ACC112 (cell line): ENCODE measurements at regions not wholly inside any gene's neighbourhood (a gene's known extent, or its start where the extent isn't known, plus 50 kb on each side); places are given as distances from the start of the nearest gene placed in this dataset.

Experiments
- H2AFZ ChIP-seq: fragments of 200-600 bp; sonication (generic); one replicate; pipeline ENCODE4 v1.6.0; 2017; ENCODE audit warnings: antibody characterized with exemption, low read length; ENCODE audit not compliant: unreplicated experiment
- H3K27ac ChIP-seq: fragments of 200-600 bp; sonication (generic); 2 replicates; pipeline ENCODE4 v1.5.1; 2014; ENCODE audit warnings: low read depth, mild to moderate bottlenecking, antibody characterized with exemption, low read length, moderate library complexity
- H3K27me3 ChIP-seq: fragments of 200-600 bp; sonication (generic); 2 replicates; pipeline ENCODE4 v1.6.1; 2014; ENCODE audit warnings: mild to moderate bottlenecking, antibody characterized with exemption, low read length, moderate library complexity, mixed read lengths; ENCODE audit not compliant: insufficient read depth
- H3K36me3 ChIP-seq: fragments of 200-600 bp; sonication (generic); 2 replicates; pipeline ENCODE4 v1.6.1; 2016; ENCODE audit warnings: mild to moderate bottlenecking, antibody characterized with exemption, low read length, moderate library complexity, mixed read lengths; ENCODE audit not compliant: insufficient read depth
- H3K4me1 ChIP-seq: fragments of 200-600 bp; sonication (generic); one replicate; pipeline ENCODE4 v1.6.1; 2016; ENCODE audit warnings: low read length, mixed read lengths; ENCODE audit not compliant: insufficient read depth, unreplicated experiment, control insufficient read depth
- H3K4me3 ChIP-seq: fragments of 200-600 bp; sonication (generic); 2 replicates; pipeline ENCODE4 v1.5.1; 2014; ENCODE audit warnings: mild to moderate bottlenecking, low read depth, low read length
- H3K79me2 ChIP-seq: fragments of 200-600 bp; sonication (generic); one replicate; pipeline ENCODE4 v1.6.0; 2016; ENCODE audit warnings: low read length; ENCODE audit not compliant: control insufficient read depth, unreplicated experiment, insufficient read depth

DNA sequence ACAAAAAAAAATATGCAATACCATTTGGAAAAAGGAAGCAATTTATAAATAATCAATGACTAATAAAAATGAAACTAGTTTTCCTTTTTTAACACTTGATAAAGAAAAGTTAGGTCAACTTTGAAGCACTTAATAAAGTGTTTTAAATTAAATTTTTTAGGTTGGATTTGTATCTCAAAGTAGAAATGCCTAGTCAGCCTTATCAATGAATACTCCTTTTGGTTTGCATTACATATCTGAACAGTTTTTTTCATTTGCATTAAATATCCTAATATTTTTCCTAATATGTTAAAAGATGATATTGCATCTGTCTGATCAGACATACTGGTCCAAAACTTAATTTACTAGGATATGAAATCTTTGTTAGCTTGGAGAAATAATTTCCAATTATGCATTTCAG, 155.8 kb upstream of the ZFP42 start:
- Histone ChIP-seq H3K4me3 (no peak overlapping the region), H3K36me3 (no peaks in the 10 kb centered on the region), H3K27me3 (no peaks in the 10 kb centered on the region), H3K27ac (no peak overlapping the region), H3K79me2 (no peaks in the 10 kb centered on the region), H2AFZ (no peak overlapping the region), H3K4me1 (no peaks in the 10 kb centered on the region)

DNA sequence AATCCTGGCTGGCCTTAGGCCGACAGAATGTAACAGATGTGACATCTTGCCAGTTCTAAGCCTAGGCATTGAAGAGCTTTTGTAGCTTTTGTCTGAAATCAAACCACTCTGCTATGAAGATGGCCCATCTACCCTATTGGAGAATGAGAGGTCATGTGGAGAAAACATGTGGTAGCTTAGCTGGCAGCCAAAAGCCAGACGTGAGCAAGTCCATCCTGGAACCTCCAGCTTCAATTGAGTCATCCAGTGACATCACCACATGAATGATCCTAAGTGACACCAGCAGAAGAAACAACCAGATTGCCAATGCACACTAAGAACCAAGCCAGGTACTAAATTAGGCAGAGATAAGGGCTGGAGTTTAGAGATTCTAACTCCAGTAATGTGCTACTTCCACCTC, 154.8 kb upstream of the ZFP42 start:
- Histone ChIP-seq H3K4me1 (no peaks in the 10 kb centered on the region), H3K36me3 (no peaks in the 10 kb centered on the region), H3K27ac (no peak overlapping the region), H3K79me2 (no peaks in the 10 kb centered on the region), H3K4me3 (no peak overlapping the region), H2AFZ (no peak overlapping the region), H3K27me3 (no peaks in the 10 kb centered on the region)

DNA sequence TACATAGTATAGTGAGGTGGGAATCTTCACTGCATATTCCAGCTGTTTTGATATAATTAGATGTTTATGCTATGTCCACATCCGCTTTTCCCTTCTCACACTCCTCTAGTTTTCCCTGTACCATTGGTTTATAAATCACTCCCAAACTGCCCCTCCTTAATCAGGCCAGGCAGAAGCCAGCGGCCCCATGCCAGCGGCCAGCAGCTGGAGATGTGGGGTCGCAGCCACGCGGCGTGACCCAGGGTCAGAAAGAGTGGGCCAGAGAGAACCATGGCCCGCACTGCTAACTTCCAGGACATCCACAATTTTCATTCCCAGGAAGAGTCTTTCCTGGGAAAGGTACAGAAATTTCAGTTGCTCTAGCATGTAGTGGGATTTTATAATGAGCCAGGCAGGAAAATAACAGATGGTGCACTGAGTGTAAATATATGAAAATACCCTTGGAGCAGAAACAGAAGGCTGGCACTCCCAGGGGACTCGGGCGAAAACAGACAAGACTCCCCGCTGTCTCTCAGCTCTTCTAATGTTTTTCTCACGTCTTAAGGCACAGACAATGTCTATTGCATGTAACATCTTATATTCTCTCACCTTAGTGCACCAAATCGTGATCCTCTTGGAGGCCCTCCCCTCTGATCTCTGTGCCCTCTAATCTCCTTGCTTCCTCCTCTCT, 145.9 kb upstream of the ZFP42 start:
- H3K27ac ChIP-seq, result no peak overlapping the region
- no peaks in the 10 kb centered on the region for H3K27me3 ChIP-seq
- no peaks in the 10 kb centered on the region for H3K79me2 ChIP-seq
- H2AFZ ChIP-seq, result no peak overlapping the region
- H3K4me3 ChIP-seq, result no peak overlapping the region
- H3K36me3 ChIP-seq, result no peaks in the 10 kb centered on the region
- no peaks in the 10 kb centered on the region for H3K4me1 ChIP-seq

DNA sequence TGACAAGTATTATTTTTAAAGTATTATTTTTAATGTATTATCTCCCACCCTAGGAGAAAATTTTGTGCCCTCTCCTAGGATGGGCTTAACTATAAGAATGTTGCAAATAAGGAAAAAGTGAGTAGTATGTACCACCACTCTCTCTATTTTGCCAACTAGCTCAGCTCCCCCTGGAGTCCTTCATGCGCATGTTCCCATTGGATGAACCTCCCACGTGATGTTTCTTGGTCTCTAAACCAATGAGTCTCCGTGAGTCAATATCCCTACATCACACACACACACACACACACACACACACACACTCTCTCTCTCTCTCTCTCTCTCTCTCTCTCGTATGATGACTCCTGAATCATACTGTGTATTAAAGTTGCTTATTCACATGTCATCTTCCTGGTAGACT, 129.7 kb upstream of the ZFP42 start:
- H2AFZ ChIP-seq, result no peak overlapping the region
- H3K27ac ChIP-seq, result no peak overlapping the region
- no peaks in the 10 kb centered on the region for H3K4me1 ChIP-seq
- no peak overlapping the region for H3K4me3 ChIP-seq
- no peaks in the 10 kb centered on the region for H3K27me3 ChIP-seq
- no peaks in the 10 kb centered on the region for H3K79me2 ChIP-seq
- H3K36me3 ChIP-seq, result no peaks in the 10 kb centered on the region

DNA sequence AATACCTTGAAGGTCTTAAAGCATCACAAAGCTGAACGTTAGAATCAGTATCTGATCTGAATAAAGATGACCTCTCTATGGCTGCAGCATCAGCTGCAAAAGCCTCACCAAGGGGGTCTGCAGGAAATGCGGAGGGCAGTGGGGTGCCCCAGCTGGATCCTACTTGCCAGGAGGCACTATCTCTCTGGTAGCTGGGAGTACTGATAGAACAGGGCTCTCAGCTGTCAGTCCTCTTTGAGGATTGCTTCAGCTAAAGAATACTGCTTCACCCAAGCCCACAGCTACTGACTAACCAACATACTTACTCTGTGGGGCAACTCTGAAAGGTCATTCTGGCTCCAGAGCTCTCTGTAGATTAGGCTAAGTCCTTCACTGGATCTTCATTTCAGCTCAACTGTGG, 112.5 kb upstream of the ZFP42 start:
- Histone ChIP-seq H2AFZ (no peak overlapping the region), H3K79me2 (no peaks in the 10 kb centered on the region), H3K4me3 (no peak overlapping the region), H3K4me1 (no peaks in the 10 kb centered on the region), H3K27me3 (no peaks in the 10 kb centered on the region), H3K27ac (no peak overlapping the region), H3K36me3 (no peaks in the 10 kb centered on the region)

DNA sequence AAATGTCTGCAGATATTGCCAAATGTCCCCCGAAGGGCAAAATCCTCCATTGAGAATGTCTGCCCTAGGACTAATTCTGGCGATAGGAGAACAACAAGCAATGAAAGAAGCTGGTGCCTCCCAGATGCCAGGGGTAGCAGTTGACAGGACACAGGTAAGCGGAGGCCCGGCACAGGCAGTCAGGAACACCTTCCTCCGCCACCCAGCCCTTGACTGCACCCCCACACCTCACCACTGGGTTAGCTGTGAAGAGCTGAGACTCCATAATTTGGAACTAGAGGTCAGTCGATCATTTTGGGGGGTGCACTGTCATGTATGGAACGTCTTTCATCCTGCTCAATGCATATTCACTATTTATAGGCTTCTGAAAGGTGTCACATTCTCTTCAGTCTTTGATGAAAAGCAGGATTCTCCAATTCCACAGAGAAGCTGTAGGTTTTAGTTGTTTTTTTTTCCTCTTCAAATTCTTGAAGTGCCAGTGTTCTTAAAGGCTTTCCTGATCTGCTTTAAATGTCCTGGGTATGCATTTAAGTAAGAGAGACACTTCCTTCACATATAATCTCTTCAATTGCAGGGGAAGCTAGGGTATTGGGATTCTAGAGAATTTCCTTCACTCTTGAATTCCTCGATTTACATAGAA, 111.6 kb upstream of the ZFP42 start:
- no peak overlapping the region for H2AFZ ChIP-seq
- H3K79me2 ChIP-seq, result no peaks in the 10 kb centered on the region

DNA sequence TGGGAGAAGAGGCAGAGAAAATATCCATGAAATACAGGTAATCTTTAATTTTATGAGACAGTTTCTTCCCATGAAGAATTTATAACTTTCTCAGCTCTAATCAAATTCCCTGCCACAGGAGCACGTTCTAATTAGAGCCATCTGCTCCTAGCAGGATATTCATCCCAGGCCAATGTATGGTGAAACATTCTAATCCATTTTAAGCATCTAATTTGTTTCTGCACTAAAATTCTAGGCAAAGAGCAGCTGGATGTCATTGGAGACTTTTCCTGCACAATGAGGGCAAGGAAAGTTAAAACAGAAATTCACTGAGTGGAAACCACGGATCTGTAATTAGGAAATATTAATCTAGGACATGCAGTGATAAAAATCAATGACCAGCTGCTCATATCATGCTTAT, 107.7 kb upstream of the ZFP42 start:
- H3K4me3 ChIP-seq, result no peak overlapping the region
- no peaks in the 10 kb centered on the region for H3K4me1 ChIP-seq
- H3K36me3 ChIP-seq, result no peaks in the 10 kb centered on the region
- no peak overlapping the region for H2AFZ ChIP-seq
- no peaks in the 10 kb centered on the region for H3K79me2 ChIP-seq
- no peak overlapping the region for H3K27ac ChIP-seq
- H3K27me3 ChIP-seq, result no peaks in the 10 kb centered on the region

More for the DNA sequence above, 111.6 kb upstream of the ZFP42 start:
- H3K4me3 ChIP-seq, result no peak overlapping the region
- H3K27ac ChIP-seq, result no peak overlapping the region
- H3K27me3 ChIP-seq, result no peaks in the 10 kb centered on the region
- no peaks in the 10 kb centered on the region for H3K36me3 ChIP-seq
- no peaks in the 10 kb centered on the region for H3K4me1 ChIP-seq

DNA sequence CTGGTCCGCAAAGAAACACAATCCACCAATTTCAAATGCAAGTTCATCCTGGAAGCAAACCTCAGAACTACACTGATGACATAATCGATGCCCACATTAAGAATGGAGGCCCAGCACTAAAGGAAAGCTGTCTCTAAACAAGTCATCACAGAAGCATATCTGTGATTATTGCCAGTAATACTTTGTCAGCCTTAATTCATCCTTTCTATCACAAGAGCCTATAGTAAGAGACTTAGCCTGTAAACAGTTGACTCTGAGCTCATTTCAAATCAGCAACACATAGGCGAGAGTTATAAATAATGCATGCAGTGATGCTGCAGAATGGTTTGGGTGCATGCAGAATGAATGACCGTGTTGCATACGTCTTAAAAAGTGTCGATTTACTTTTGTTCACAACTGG, 105.9 kb upstream of the ZFP42 start:
- H3K27ac ChIP-seq, result no peak overlapping the region
- no peaks in the 10 kb centered on the region for H3K36me3 ChIP-seq
- no peak overlapping the region for H2AFZ ChIP-seq
- H3K27me3 ChIP-seq, result no peaks in the 10 kb centered on the region
- H3K4me1 ChIP-seq, result no peaks in the 10 kb centered on the region
- H3K79me2 ChIP-seq, result no peaks in the 10 kb centered on the region
- H3K4me3 ChIP-seq, result no peak overlapping the region

DNA sequence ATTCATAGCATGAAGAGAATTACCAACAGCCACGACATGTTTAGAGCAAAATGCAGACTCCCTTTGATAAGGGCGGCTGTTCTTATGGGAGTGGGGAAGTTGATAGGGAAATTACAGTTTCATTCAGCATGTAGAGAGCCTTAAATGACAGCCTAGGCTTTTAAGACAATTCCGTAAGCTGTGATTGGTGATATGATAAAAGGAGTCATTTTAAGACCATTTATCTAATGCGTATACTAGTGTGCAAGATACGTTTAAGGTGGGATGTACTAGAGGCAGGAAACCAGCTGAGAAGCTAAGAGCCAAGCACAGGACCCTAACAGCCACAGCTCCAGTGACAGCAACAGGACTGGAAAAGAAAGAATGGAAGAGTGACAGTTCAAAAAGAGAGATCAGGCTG, 102.2 kb upstream of the ZFP42 start:
- Histone ChIP-seq H3K4me1 (no peaks in the 10 kb centered on the region), H3K36me3 (no peaks in the 10 kb centered on the region), H2AFZ (no peak overlapping the region), H3K27ac (no peak overlapping the region), H3K79me2 (no peaks in the 10 kb centered on the region), H3K4me3 (no peak overlapping the region), H3K27me3 (no peaks in the 10 kb centered on the region)

DNA sequence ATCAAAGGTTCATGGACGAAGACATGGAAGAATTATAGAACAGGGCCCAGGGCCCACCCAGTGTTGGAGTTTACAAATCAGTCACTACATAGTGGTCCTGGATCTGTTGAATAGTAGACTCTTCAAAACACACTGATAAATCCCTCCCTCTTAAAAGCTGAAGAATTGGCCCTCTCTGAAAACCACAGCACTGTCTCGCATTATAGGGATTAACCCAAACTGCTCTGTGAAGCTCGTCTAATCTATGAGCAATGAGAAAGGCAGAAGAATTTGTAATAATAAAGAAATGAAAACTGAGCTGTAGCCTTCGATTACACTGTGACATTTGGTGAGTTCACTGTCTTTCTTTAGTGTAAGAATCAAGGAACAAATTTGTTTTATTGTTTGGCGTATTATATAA, 92.5 kb upstream of the ZFP42 start:
- Histone ChIP-seq H3K27me3 (no peaks in the 10 kb centered on the region), H3K4me1 (no peaks in the 10 kb centered on the region), H3K79me2 (no peaks in the 10 kb centered on the region), H3K27ac (no peak overlapping the region), H2AFZ (no peak overlapping the region), H3K36me3 (no peaks in the 10 kb centered on the region), H3K4me3 (no peak overlapping the region)

DNA sequence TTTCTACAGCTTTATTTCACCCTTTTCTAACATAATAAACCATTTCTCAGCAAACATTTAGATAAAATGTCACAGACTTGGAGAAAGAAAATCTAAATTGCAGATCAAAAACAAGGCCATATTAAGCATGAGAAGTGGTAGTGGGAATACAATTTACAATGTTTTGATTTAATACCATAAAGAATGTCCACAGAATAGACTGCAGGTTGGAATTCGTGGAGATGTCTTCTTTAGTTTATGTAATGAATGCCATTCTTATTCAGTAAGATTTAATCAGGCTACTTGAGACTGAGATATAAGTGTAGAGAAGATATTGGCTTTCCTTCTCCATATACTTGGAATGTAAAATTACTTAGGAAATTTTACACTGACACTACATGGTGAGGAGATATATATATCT, 91.9 kb upstream of the ZFP42 start:
- Histone ChIP-seq H3K79me2 (no peaks in the 10 kb centered on the region), H3K27me3 (no peaks in the 10 kb centered on the region), H3K4me1 (no peaks in the 10 kb centered on the region), H3K36me3 (no peaks in the 10 kb centered on the region), H3K27ac (no peak overlapping the region), H3K4me3 (no peak overlapping the region), H2AFZ (no peak overlapping the region)
